ENCODE measurements at regions not wholly inside any gene's neighbourhood (a gene's known extent, or its start where the extent isn't known, plus 50 kb on each side); places are given as distances from the start of the nearest gene placed in this dataset.

DNA sequence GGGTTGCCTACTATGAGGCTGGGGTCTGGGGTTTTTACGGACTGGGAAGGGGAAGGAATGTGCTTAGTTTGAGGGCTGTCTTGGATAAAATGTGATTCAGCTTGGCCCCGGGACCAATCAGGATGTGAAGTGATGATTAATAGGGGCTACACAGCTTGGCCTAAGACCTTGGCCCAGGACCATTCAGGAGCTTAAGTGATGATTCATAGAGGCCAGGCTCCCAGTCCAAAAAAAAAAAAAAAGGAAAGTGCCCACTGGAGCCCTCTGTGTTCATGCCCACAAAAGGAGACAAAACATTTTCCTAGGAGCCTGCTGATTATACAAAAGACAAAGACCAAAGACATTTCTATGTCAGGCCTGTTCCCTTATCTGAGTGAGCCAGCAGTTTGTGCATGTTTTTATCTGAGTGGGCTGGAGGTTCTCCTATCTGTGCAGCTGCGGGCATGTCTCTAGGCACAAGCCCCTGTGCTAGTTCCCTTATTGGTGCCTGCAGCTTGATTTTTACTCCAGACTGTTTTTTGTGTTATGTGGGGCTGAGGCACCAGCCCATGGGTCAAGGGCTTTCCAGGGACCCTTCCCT lies 898.2 kb upstream of the GOT2 start:
- H3K4me2 ChIP-seq (ENCODE audit: insufficient read depth, low read length): no peak overlapping the region
- no peak for ATAC-seq
- TF ChIP-seq, protein P1, sequence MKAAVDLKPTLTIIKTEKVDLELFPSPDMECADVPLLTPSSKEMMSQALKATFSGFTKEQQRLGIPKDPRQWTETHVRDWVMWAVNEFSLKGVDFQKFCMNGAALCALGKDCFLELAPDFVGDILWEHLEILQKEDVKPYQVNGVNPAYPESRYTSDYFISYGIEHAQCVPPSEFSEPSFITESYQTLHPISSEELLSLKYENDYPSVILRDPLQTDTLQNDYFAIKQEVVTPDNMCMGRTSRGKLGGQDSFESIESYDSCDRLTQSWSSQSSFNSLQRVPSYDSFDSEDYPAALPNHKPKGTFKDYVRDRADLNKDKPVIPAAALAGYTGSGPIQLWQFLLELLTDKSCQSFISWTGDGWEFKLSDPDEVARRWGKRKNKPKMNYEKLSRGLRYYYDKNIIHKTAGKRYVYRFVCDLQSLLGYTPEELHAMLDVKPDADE (conservative IDR thresholded peaks at IDR 0.05; ENCODE audit: control insufficient read depth, low read depth, low read length): no peak
- TF ChIP-seq MCM7 (IDR thresholded peaks at IDR 0.05) (no peak), FOXA3 (CRISPR knock-in tag; conservative IDR thresholded peaks at IDR 0.05 in 1 of 2, IDR thresholded peaks at IDR 0.05 in 1 of 2) (no peak), GATAD2B (IDR thresholded peaks at IDR 0.05; ENCODE audit: borderline replicate concordance) (no peak), DMBX1 (CRISPR knock-in tag; IDR thresholded peaks at IDR 0.05; ENCODE audit: borderline replicate concordance) (peak; percentile 67; the same call in 1 of the 2 replicates), TOE1 (IDR thresholded peaks at IDR 0.05; ENCODE audit: borderline replicate concordance) (no peak), TOE1 (CRISPR knock-in tag; IDR thresholded peaks at IDR 0.05; ENCODE audit: borderline replicate concordance, low read depth) (no peak), ZNF140 (CRISPR knock-in tag; IDR thresholded peaks at IDR 0.05) (no peak), FOXK2 (conservative IDR thresholded peaks at IDR 0.05 in 1 of 2, IDR thresholded peaks at IDR 0.05 in 1 of 2; ENCODE audit: low read depth in 2 of 2) (no peak), ZBTB8A (IDR thresholded peaks at IDR 0.05; ENCODE audit: partially characterized antibody) (no peak), ZNF311 (CRISPR knock-in tag; IDR thresholded peaks at IDR 0.05) (peak; percentile 37; the same call in 1 of the 2 replicates), RUNX1 (IDR thresholded peaks at IDR 0.05; ENCODE audit: low read depth) (no peak), NCOA6 (IDR thresholded peaks at IDR 0.05) (no peak), HMGN3 (IDR thresholded peaks at IDR 0.05; ENCODE audit: borderline replicate concordance, extremely low read depth, insufficient read length, low read depth, low read length) (no peak), PTRF (tag; IDR thresholded peaks at IDR 0.05) (no peak)
- TF ChIP-seq, protein P2, sequence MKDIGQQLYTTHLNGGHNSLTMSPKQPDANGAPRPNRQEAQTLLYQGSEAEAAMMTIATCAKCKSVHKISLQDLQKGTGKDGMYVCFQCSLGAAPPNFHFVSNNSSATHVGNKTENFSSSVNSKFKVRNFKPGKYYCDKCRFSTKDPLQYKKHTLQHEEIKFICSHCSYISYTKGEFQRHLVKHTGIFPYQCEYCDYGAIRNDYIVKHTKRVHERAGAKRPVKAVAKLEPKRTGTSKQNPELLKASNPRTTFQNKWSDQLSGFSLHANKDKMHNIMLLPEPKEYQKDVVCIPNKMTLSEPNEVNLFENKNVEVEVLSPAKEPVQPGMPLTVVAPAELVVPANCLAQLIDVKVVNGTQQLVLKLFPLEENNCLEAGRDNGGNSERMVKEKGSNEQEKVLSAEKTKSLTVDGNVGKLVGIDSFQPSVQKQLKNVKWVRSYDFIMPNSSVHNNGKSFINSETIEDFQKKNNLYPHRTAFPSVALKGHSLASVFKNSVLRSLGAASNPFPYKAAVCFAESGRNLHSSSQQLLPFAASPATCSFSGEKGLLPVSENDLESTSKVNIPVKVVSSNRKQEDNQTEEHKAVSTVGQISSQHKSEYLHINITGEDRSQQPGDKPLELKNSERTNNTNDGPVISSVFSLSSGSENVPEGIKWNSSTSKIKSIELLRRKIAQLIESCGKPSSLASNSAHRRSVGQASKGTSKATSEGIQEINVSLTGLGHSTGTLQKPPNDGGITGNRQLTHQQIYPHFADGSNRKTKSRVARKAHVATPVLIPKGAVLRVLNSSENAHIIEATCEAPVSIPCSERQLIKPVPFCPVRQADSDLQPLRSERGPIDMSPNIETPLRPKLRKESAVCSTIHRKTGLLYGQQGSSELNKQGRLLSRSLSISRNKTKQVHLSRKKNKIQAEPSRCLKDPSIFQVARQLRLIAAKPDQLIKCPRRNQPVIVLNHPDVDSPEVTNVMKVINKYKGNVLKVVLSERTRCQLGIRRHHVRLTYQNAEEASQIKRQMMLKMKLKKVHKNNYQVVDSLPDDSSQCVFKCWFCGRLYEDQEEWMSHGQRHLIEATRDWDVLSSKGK (CRISPR knock-in tag; IDR thresholded peaks at IDR 0.05): no peak
- TF ChIP-seq, protein P3, sequence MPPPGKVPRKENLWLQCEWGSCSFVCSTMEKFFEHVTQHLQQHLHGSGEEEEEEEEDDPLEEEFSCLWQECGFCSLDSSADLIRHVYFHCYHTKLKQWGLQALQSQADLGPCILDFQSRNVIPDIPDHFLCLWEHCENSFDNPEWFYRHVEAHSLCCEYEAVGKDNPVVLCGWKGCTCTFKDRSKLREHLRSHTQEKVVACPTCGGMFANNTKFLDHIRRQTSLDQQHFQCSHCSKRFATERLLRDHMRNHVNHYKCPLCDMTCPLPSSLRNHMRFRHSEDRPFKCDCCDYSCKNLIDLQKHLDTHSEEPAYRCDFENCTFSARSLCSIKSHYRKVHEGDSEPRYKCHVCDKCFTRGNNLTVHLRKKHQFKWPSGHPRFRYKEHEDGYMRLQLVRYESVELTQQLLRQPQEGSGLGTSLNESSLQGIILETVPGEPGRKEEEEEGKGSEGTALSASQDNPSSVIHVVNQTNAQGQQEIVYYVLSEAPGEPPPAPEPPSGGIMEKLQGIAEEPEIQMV (tag; conservative IDR thresholded peaks at IDR 0.05; ENCODE audit: low read depth): no peak

More for the DNA sequence above, 898.2 kb upstream of the GOT2 start:
- Histone ChIP-seq H4K20me1 (replicated peaks; ENCODE audit: control insufficient read depth, insufficient read depth, low read length) (no peaks in the 10 kb centered on the region), H3K27ac (ENCODE audit: extremely low read depth, low read depth, low read length) (no peak overlapping the region), H3K79me2 (ENCODE audit: control insufficient read depth, insufficient read depth, low read length) (no peaks in the 10 kb centered on the region), H3K9me1 (ENCODE audit: control insufficient read depth, insufficient read depth, low read length) (no peaks in the 10 kb centered on the region), H3K4me1 (replicated peaks in 1 of 2; ENCODE audit: control insufficient read depth in 2 of 2, insufficient read depth in 2 of 2, low read length in 2 of 2) (no peaks in the 10 kb centered on the region), H3K4me3 (no peak overlapping the region), H3K9me3 (replicated peaks; ENCODE audit: control insufficient read depth, insufficient read depth, low read depth, low read length) (no peaks in the 10 kb centered on the region), H3K9ac (ENCODE audit: insufficient read depth in 1 of 2, low read depth in 2 of 2, low read length in 2 of 2) (no peak overlapping the region), H3K36me3 (ENCODE audit: control insufficient read depth, insufficient read depth, low read length) (no peaks in the 10 kb centered on the region), H2AFZ (ENCODE audit: low read depth, low read length) (no peak overlapping the region), H3K27me3 (ENCODE audit: control insufficient read depth in 2 of 2, insufficient read depth in 2 of 2, low read length in 2 of 2) (no peaks in the 10 kb centered on the region)
- CTCF ChIA-PET (ENCODE audit: low intra/inter-chr PET ratio): no interaction called here
- 0% methylated on average over 3 of the region's 3 CpGs for WGBS (ENCODE audit: insufficient coverage, low coverage, missing lambda C conversion rate)
- no peak for FAIRE-seq
- POLR2A ChIA-PET: no interaction called here
- BruUV-seq (replicated peaks): no TSS peak
- DNase-seq (ENCODE audit: extremely low read depth in 1 of 4, low spot score in 3 of 4): peak in 1 of 4 experiments; percentile 24
- in situ Hi-C loops (cut with MboI) (no loop called here), intact Hi-C loops (cut with micrococcal nuclease) (no loop called here)
